PC-3 (cell line): ENCODE measurements at regions not wholly inside any gene's neighbourhood (a gene's known extent, or its start where the extent isn't known, plus 50 kb on each side); places are given as distances from the start of the nearest gene placed in this dataset.
A peak's percentile ranks its signal among the peaks of the same experiment; 100 is the strongest.

ENCODE experiments used
- ATAC-seq: fragments of 200-7000 bp; cut with Tn5 transposase; 2 replicates; pipeline ENCODE4 v1.9.1; 2020; ENCODE audit warnings: mild to moderate bottlenecking, moderate library complexity
- BruUV-seq: library from RNA; stranded (reverse); fragments of 400-500 nt; replicated peaks from 2 replicates; lab custom pipeline; 2021; lab: Mats Ljungman, UMichigan
- CTCF ChIA-PET: fragments of 300-600 bp; sonication (Branson Sonifier 250); formaldehyde crosslinking; loops from one replicate; lab custom pipeline; 2022; ENCODE audit warnings: antibody characterized with exemption; lab: Charles Lee
- POLR2A ChIA-PET: fragments of 300-600 bp; sonication (Branson Sonifier 250); formaldehyde crosslinking; loops from one replicate; lab custom pipeline; 2022; ENCODE audit warnings: antibody characterized with exemption; ENCODE audit not compliant: unreplicated experiment; lab: Charles Lee
- DNase-seq: peaks from one replicate; pipeline ENCODE4 v3.0.0-alpha.2; 2015
- H2AFZ ChIP-seq: fragments of 300-600 bp; sonication (generic); 2 replicates; pipeline ENCODE4 v1.6.0; 2016; ENCODE audit warnings: antibody characterized with exemption, low read length
- H3F3A ChIP-seq: fragments of 300-600 bp; sonication (generic); one replicate; pipeline ENCODE4 v1.6.0; 2017; ENCODE audit warnings: antibody characterized with exemption, low read length, control low read depth, mild to moderate bottlenecking; ENCODE audit not compliant: unreplicated experiment
- H3K27ac ChIP-seq: fragments of 300-600 bp; sonication (generic); 2 replicates; pipeline ENCODE4 v1.5.1; 2016; ENCODE audit warnings: mild to moderate bottlenecking, low read length
- H3K27me3 ChIP-seq: fragments of 300-600 bp; sonication (generic); 2 replicates; pipeline ENCODE4 v1.6.1; 2016; ENCODE audit warnings: low read length, mixed read lengths
- H3K36me3 ChIP-seq: fragments of 300-600 bp; sonication (generic); 2 replicates; pipeline ENCODE4 v1.6.1; 2016; ENCODE audit warnings: low read depth, mixed run types, low read length, mixed read lengths
- H3K4me1 ChIP-seq: fragments of 300-600 bp; sonication (generic); 2 replicates; pipeline ENCODE4 v1.5.1; 2016; ENCODE audit warnings: low read length; ENCODE audit not compliant: insufficient read depth
- H3K4me2 ChIP-seq: fragments of 300-600 bp; sonication (generic); 2 replicates; pipeline ENCODE4 v1.6.0; 2016; ENCODE audit warnings: low read length
- H3K4me3 ChIP-seq: fragments of 300-600 bp; sonication (generic); 2 replicates; pipeline ENCODE4 v1.5.1; 2016; ENCODE audit warnings: mild to moderate bottlenecking, low read length, mixed read lengths
- H3K79me2 ChIP-seq: fragments of 300-600 bp; sonication (generic); 2 replicates; pipeline ENCODE4 v1.6.1; 2017; ENCODE audit warnings: low read length, mixed read lengths
- H3K9ac ChIP-seq: fragments of 300-600 bp; sonication (generic); 2 replicates; pipeline ENCODE4 v1.6.0; 2016; ENCODE audit warnings: mild to moderate bottlenecking, low read length
- H3K9me2 ChIP-seq: fragments of 300-600 bp; sonication (generic); replicated peaks from 2 replicates; pipeline ENCODE4 v1.6.1; 2016; ENCODE audit warnings: mixed run types, low read length, mixed read lengths
- H3K9me3 ChIP-seq: fragments of 300-600 bp; sonication (generic); 2 replicates; pipeline ENCODE4 v1.6.1; 2016; ENCODE audit warnings: low read length, mixed read lengths
- H4K20me1 ChIP-seq: fragments of 300-600 bp; sonication (generic); 2 replicates; pipeline ENCODE4 v1.6.1; 2016; ENCODE audit warnings: low read length, mixed read lengths
- EZH2 ChIP-seq: fragments of 300-600 bp; sonication (generic); IDR thresholded peaks from one replicate; pipeline ENCODE4 v1.6.1; 2017; ENCODE audit warnings: antibody characterized with exemption, mild to moderate bottlenecking, low read length; ENCODE audit not compliant: unreplicated experiment
- EZH2phosphoT487 ChIP-seq: fragments of 300-600 bp; sonication (generic); IDR thresholded peaks from 2 replicates; pipeline ENCODE4 v1.6.1; 2018; ENCODE audit warnings: mild to moderate bottlenecking, antibody characterized with exemption, low read length, borderline replicate concordance
- intact Hi-C: fragments of 100-400 bp; cut with micrococcal nuclease; formaldehyde crosslinking; loops from 2 replicates; pipeline ENCODE4 v1.9.0; 2023
- TF ChIP-seq, protein P1 (sequence below): fragments of 300-600 bp; sonication (generic); conservative IDR thresholded peaks from 2 replicates; pipeline ENCODE4 v1.5.1; 2017; ENCODE audit warnings: antibody characterized with exemption, low read depth, mild to moderate bottlenecking, low read length

DNA sequence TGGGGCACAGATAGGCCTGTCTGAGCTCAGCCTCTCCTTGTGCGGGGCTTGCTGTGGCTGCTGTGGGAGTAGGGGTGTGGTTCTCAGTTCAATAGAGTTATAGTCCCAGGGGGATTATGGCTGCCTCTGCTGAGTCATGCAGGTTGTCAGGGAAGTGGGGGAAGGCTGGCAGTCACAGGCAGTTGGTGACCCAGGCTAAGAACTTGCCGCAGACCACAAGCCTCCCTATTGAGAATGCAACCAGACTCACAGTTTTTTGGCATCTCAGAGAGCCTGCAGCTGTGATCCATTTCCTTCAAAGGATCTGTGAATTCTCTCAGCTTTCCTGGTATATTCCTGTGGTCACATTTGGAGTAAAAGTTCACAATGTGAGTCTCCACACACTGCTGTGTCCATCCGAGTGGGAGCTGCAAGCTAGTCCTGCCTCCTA lies 364.9 kb downstream of the ZNF674 start:
- Histone ChIP-seq H4K20me1 (no peaks in the 10 kb centered on the region), H3K4me1 (peaks cover 30% of the 10 kb centered on the region), H3F3A (peaks cover 2% of the 10 kb centered on the region), H3K4me3 (no peak overlapping the region), H3K27me3 (no peaks in the 10 kb centered on the region), H3K36me3 (no peaks in the 10 kb centered on the region), H3K9me2 (no peaks in the 10 kb centered on the region), H3K9me3 (no peaks in the 10 kb centered on the region), H3K4me2 (no peak overlapping the region), H3K9ac (no peak overlapping the region), H2AFZ (peak overlapping the region; percentile 46), H3K79me2 (no peaks in the 10 kb centered on the region), H3K27ac (peak overlapping the region; percentile 37)
- BruUV-seq, result no TSS peak
- ATAC-seq (no peak; the same call in 1 of the 2 replicates), DNase-seq (peak; percentile 52)
- intact Hi-C loops, result loop anchor here (5.0 kb wide), 1 partner anchor 87 kb away; no protein-coding TSS in a partner anchor
- ChIA-PET POLR2A (interaction anchor here (0.7 kb wide), 1 partner anchor 13 kb away, joined by 6 read pairs; no protein-coding TSS in a partner anchor), CTCF (no interaction called here)
- TF ChIP-seq EZH2phosphoT487 (no peak), EZH2 (no peak)
- TF ChIP-seq, protein P1, sequence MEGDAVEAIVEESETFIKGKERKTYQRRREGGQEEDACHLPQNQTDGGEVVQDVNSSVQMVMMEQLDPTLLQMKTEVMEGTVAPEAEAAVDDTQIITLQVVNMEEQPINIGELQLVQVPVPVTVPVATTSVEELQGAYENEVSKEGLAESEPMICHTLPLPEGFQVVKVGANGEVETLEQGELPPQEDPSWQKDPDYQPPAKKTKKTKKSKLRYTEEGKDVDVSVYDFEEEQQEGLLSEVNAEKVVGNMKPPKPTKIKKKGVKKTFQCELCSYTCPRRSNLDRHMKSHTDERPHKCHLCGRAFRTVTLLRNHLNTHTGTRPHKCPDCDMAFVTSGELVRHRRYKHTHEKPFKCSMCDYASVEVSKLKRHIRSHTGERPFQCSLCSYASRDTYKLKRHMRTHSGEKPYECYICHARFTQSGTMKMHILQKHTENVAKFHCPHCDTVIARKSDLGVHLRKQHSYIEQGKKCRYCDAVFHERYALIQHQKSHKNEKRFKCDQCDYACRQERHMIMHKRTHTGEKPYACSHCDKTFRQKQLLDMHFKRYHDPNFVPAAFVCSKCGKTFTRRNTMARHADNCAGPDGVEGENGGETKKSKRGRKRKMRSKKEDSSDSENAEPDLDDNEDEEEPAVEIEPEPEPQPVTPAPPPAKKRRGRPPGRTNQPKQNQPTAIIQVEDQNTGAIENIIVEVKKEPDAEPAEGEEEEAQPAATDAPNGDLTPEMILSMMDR, result no peak

- Histone ChIP-seq H3K9ac (no peak overlapping the region), H3K4me1 (peaks cover 26% of the 10 kb centered on the region), H3K27me3 (no peaks in the 10 kb centered on the region), H2AFZ (no peak overlapping the region), H3K9me2 (no peaks in the 10 kb centered on the region), H3K79me2 (no peaks in the 10 kb centered on the region), H3K4me2 (no peak overlapping the region), H4K20me1 (no peaks in the 10 kb centered on the region), H3K27ac (peak overlapping the region; percentile 37), H3F3A (no peaks in the 10 kb centered on the region), H3K9me3 (no peaks in the 10 kb centered on the region), H3K4me3 (no peak overlapping the region), H3K36me3 (no peaks in the 10 kb centered on the region)
- ATAC-seq, result no peak
- CTCF ChIA-PET, result no interaction called here
- no peak for TF ChIP-seq EZH2phosphoT487
- POLR2A ChIA-PET, result interaction anchor here (0.7 kb wide), 1 partner anchor 13 kb away, joined by 6 read pairs; no protein-coding TSS in a partner anchor
- no peak for DNase-seq
- no TSS peak for BruUV-seq
- intact Hi-C loops, result loop anchor here (5.0 kb wide), 1 partner anchor 88 kb away; no protein-coding TSS in a partner anchor
Measured at GRCh38 chrX:46179748-46180147, 365.5 kb downstream of the ZNF674 start.

- no peak overlapping the region for H3K27ac ChIP-seq
- intact Hi-C loops, result no loop called here
- no peaks in the 10 kb centered on the region for H3K36me3 ChIP-seq
- H4K20me1 ChIP-seq, result no peaks in the 10 kb centered on the region
- H3K4me1 ChIP-seq, result peaks cover 17% of the 10 kb centered on the region
- H3F3A ChIP-seq, result no peaks in the 10 kb centered on the region
- no peaks in the 10 kb centered on the region for H3K9me3 ChIP-seq
- CTCF ChIA-PET, result no interaction called here
- ATAC-seq, result no peak
- H3K27me3 ChIP-seq, result no peaks in the 10 kb centered on the region
- no peak overlapping the region for H3K9ac ChIP-seq
- no peak overlapping the region for H3K4me3 ChIP-seq
- POLR2A ChIA-PET, result no interaction called here
- TF ChIP-seq EZH2phosphoT487 (no peak), EZH2 (no peak)
- TF ChIP-seq, protein P1, result no peak
- no peak overlapping the region for H2AFZ ChIP-seq
- no peaks in the 10 kb centered on the region for H3K79me2 ChIP-seq
- H3K9me2 ChIP-seq, result no peaks in the 10 kb centered on the region
- no TSS peak for BruUV-seq
- no peak for DNase-seq
- no peak overlapping the region for H3K4me2 ChIP-seq
Measured at GRCh38 chrX:46178763-46179162, 366.5 kb downstream of the ZNF674 start.
